GM12891 (cell line): ENCODE measurements at regions not wholly inside any gene's neighbourhood (a gene's known extent, or its start where the extent isn't known, plus 50 kb on each side); places are given as distances from the start of the nearest gene placed in this dataset.
"Not testable (repeated sequence)": the region's sequence is repeated elsewhere in the genome, so short reads cannot be mapped to it uniquely, and the experiment has no call there.

Experiments
- PAX5 ChIP-seq: IDR thresholded peaks from 2 replicates; pipeline ENCODE4 v1.6.1; 2011; ENCODE audit warnings: low read length, moderate library complexity, mild to moderate bottlenecking; ENCODE audit not compliant: insufficient read depth, severe bottlenecking
- POLR2A ChIP-seq: IDR thresholded peaks from 2 replicates; pipeline ENCODE4 v1.6.1; 2011; ENCODE audit warnings: low read depth, low read length, control low read depth
- POLR2AphosphoS5 ChIP-seq: IDR thresholded peaks from 2 replicates; pipeline ENCODE4 v1.6.1; 2011; ENCODE audit warnings: low read depth, low read length, control low read depth
- POU2F2 ChIP-seq: IDR thresholded peaks from 2 replicates; pipeline ENCODE4 v1.6.1; 2011; ENCODE audit warnings: low read depth, mild to moderate bottlenecking, control low read depth, low read length, moderate library complexity
- SPI1 ChIP-seq: IDR thresholded peaks from 2 replicates; pipeline ENCODE4 v1.6.1; 2011; ENCODE audit warnings: low read depth, low read length, control low read depth
- TAF1 ChIP-seq: IDR thresholded peaks from 2 replicates; pipeline ENCODE4 v1.6.1; 2011; ENCODE audit warnings: low read depth, low read length, control low read depth

DNA sequence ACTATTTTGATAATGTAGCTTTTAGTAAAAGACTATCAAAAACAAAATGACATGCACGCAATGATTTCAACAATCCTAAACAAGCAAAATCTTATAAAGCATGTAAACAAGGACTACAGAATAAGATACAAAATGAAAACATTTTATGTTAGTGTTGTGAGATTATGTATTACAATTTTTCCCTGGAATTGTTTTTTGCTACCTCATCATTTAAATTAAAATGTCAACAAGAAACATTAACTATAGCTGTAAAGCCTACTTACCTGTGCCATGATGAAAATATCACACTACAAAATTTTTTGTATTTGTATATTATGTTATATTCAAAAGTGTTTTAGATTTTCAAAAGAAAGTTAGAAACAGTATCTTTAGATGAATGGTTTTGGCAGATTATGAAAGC, 921.3 kb upstream of the USP9Y start:
- not testable (repeated sequence) for TF ChIP-seq POLR2AphosphoS5, POLR2A, SPI1, TAF1, POU2F2, PAX5
